ENCODE measurements at regions not wholly inside any gene's neighbourhood (a gene's known extent, or its start where the extent isn't known, plus 50 kb on each side); places are given as distances from the start of the nearest gene placed in this dataset.

- DNase-seq: no peak
- Histone ChIP-seq H3K36me3 (ENCODE audit: control insufficient read depth, insufficient read depth, low read length) (no peaks in the 10 kb centered on the region), H3K4me3 (ENCODE audit: low read depth, low read length) (no peak overlapping the region), H3K27me3 (ENCODE audit: control insufficient read depth, insufficient read depth, low read length) (peaks cover 5% of the 10 kb centered on the region), H3K27ac (ENCODE audit: insufficient read depth, low read length, poor library complexity, severe bottlenecking) (no peak overlapping the region), H3K4me1 (ENCODE audit: control insufficient read depth, insufficient read depth, low read length, poor library complexity, severe bottlenecking) (no peaks in the 10 kb centered on the region), H3K9me3 (ENCODE audit: control insufficient read depth in 2 of 2, low read length in 2 of 2) (no peaks in the 10 kb centered on the region)
- Mint-ChIP-seq H3K27me3 (peaks cover 15% of the 10 kb centered on the region), H3K27ac (no peak overlapping the region), H3K9me3 (no peaks in the 10 kb centered on the region), H3K4me1 (no peaks in the 10 kb centered on the region), H3K4me3 (no peak overlapping the region), H3K36me3 (peaks cover 3% of the 10 kb centered on the region)
- ATAC-seq (ENCODE audit: low read depth in 2 of 2): no peak
Measured at GRCh38 chr12:91319071-91319760, 136.6 kb upstream of the DCN start.

GRCh38 chr12:91317306-91317705 lies 134.7 kb upstream of the DCN start:
- H3K27me3 ChIP-seq (ENCODE audit: control insufficient read depth, insufficient read depth, low read length): peaks cover 5% of the 10 kb centered on the region
- peaks cover 3% of the 10 kb centered on the region for H3K36me3 Mint-ChIP-seq
- no peaks in the 10 kb centered on the region for H3K36me3 ChIP-seq (ENCODE audit: control insufficient read depth, insufficient read depth, low read length)
- peaks cover 15% of the 10 kb centered on the region for H3K27me3 Mint-ChIP-seq
- no peak overlapping the region for H3K4me3 Mint-ChIP-seq
- no peaks in the 10 kb centered on the region for H3K9me3 ChIP-seq (ENCODE audit: control insufficient read depth in 2 of 2, low read length in 2 of 2)
- ATAC-seq (ENCODE audit: low read depth in 2 of 2) (no peak), DNase-seq (no peak)
- no peak overlapping the region for H3K4me3 ChIP-seq (ENCODE audit: low read depth, low read length)
- no peaks in the 10 kb centered on the region for H3K4me1 Mint-ChIP-seq
- no peak overlapping the region for H3K27ac ChIP-seq (ENCODE audit: insufficient read depth, low read length, poor library complexity, severe bottlenecking)
- H3K4me1 ChIP-seq (ENCODE audit: control insufficient read depth, insufficient read depth, low read length, poor library complexity, severe bottlenecking): no peaks in the 10 kb centered on the region
- peaks cover 0 to 3% (median 0%) of the 10 kb centered on the region in 7 donors for H3K9me3 Mint-ChIP-seq
- no peak overlapping the region for H3K27ac Mint-ChIP-seq

- peaks cover 15% of the 10 kb centered on the region for H3K27me3 Mint-ChIP-seq
- no peak overlapping the region for H3K27ac Mint-ChIP-seq
- no peaks in the 10 kb centered on the region for H3K36me3 ChIP-seq (ENCODE audit: control insufficient read depth, insufficient read depth, low read length)
- no peaks in the 10 kb centered on the region for H3K4me1 ChIP-seq (ENCODE audit: control insufficient read depth, insufficient read depth, low read length, poor library complexity, severe bottlenecking)
- no peaks in the 10 kb centered on the region for H3K4me1 Mint-ChIP-seq
- no peak for ATAC-seq (ENCODE audit: low read depth in 2 of 2)
- H3K27ac ChIP-seq (ENCODE audit: insufficient read depth, low read length, poor library complexity, severe bottlenecking): no peak overlapping the region
- no peak overlapping the region for H3K4me3 Mint-ChIP-seq
- no peaks in the 10 kb centered on the region for H3K9me3 ChIP-seq (ENCODE audit: control insufficient read depth in 2 of 2, low read length in 2 of 2)
- H3K4me3 ChIP-seq (ENCODE audit: low read depth, low read length): no peak overlapping the region
- H3K27me3 ChIP-seq (ENCODE audit: control insufficient read depth, insufficient read depth, low read length): peaks cover 5% of the 10 kb centered on the region
- DNase-seq: no peak
- H3K36me3 Mint-ChIP-seq: peaks cover 3% of the 10 kb centered on the region
- H3K9me3 Mint-ChIP-seq: peaks cover 0 to 3% (median 0%) of the 10 kb centered on the region in 7 donors
Measured at GRCh38 chr12:91316907-91317269, 134.3 kb upstream of the DCN start.

GRCh38 chr12:91316161-91316906 lies 133.7 kb upstream of the DCN start:
- H3K27ac Mint-ChIP-seq: no peak overlapping the region
- DNase-seq: no peak

GRCh38 chr12:91311081-91311480 lies 128.5 kb upstream of the DCN start:
- peaks cover 0 to 11% (median 0%) of the 10 kb centered on the region in 7 donors for H3K9me3 Mint-ChIP-seq
- H3K27ac Mint-ChIP-seq: no peak overlapping the region
- no peak for ATAC-seq (ENCODE audit: low read depth in 2 of 2)
- H3K9me3 ChIP-seq (ENCODE audit: control insufficient read depth in 2 of 2, low read length in 2 of 2): no peaks in the 10 kb centered on the region
- H3K4me1 Mint-ChIP-seq: peaks cover 0 to 6% (median 0%) of the 10 kb centered on the region in 4 donors
- H3K4me1 ChIP-seq (ENCODE audit: control insufficient read depth, insufficient read depth, low read length, poor library complexity, severe bottlenecking): no peaks in the 10 kb centered on the region
- H3K36me3 Mint-ChIP-seq: peaks cover 3% of the 10 kb centered on the region
- no peak overlapping the region for H3K4me3 ChIP-seq (ENCODE audit: low read depth, low read length)
- no peak for DNase-seq
- H3K27me3 Mint-ChIP-seq: peaks cover 11% of the 10 kb centered on the region
- no peak overlapping the region for H3K27ac ChIP-seq (ENCODE audit: insufficient read depth, low read length, poor library complexity, severe bottlenecking)
- H3K4me3 Mint-ChIP-seq: no peak overlapping the region
- H3K27me3 ChIP-seq (ENCODE audit: control insufficient read depth, insufficient read depth, low read length): peaks cover under 1% of the 10 kb centered on the region
- H3K36me3 ChIP-seq (ENCODE audit: control insufficient read depth, insufficient read depth, low read length): no peaks in the 10 kb centered on the region

More at GRCh38 chr12:91316161-91316906, 133.7 kb upstream of the DCN start:
- Histone ChIP-seq H3K27me3 (ENCODE audit: control insufficient read depth, insufficient read depth, low read length) (peaks cover 5% of the 10 kb centered on the region), H3K36me3 (ENCODE audit: control insufficient read depth, insufficient read depth, low read length) (no peaks in the 10 kb centered on the region), H3K9me3 (ENCODE audit: control insufficient read depth in 2 of 2, low read length in 2 of 2) (no peaks in the 10 kb centered on the region), H3K4me3 (ENCODE audit: low read depth, low read length) (no peak overlapping the region), H3K4me1 (ENCODE audit: control insufficient read depth, insufficient read depth, low read length, poor library complexity, severe bottlenecking) (no peaks in the 10 kb centered on the region), H3K27ac (ENCODE audit: insufficient read depth, low read length, poor library complexity, severe bottlenecking) (no peak overlapping the region)
- Mint-ChIP-seq H3K36me3 (peaks cover 3% of the 10 kb centered on the region), H3K27me3 (peaks cover 15% of the 10 kb centered on the region), H3K4me3 (no peak overlapping the region), H3K9me3 (peaks cover 0 to 3% (median 0%) of the 10 kb centered on the region in 7 donors), H3K4me1 (no peaks in the 10 kb centered on the region)
- ATAC-seq (ENCODE audit: low read depth in 2 of 2): no peak

GRCh38 chr12:91309450-91309849 lies 126.8 kb upstream of the DCN start:
- Mint-ChIP-seq H3K27ac (no peak overlapping the region), H3K9me3 (peaks cover 0 to 11% (median 0%) of the 10 kb centered on the region in 7 donors), H3K4me3 (no peak overlapping the region), H3K27me3 (peaks cover 2% of the 10 kb centered on the region), H3K4me1 (peaks cover 0 to 6% (median 0%) of the 10 kb centered on the region in 4 donors), H3K36me3 (peaks cover under 1% of the 10 kb centered on the region)
- H3K27me3 ChIP-seq (ENCODE audit: control insufficient read depth, insufficient read depth, low read length): no peaks in the 10 kb centered on the region
- H3K9me3 ChIP-seq (ENCODE audit: control insufficient read depth in 2 of 2, low read length in 2 of 2): no peaks in the 10 kb centered on the region
- H3K27ac ChIP-seq (ENCODE audit: insufficient read depth, low read length, poor library complexity, severe bottlenecking): no peak overlapping the region
- no peaks in the 10 kb centered on the region for H3K36me3 ChIP-seq (ENCODE audit: control insufficient read depth, insufficient read depth, low read length)
- H3K4me3 ChIP-seq (ENCODE audit: low read depth, low read length): no peak overlapping the region
- no peak for DNase-seq
- no peaks in the 10 kb centered on the region for H3K4me1 ChIP-seq (ENCODE audit: control insufficient read depth, insufficient read depth, low read length, poor library complexity, severe bottlenecking)
- ATAC-seq (ENCODE audit: low read depth in 2 of 2): no peak

GRCh38 chr12:91307957-91308670 lies 125.5 kb upstream of the DCN start:
- peaks cover 0 to 11% (median 0%) of the 10 kb centered on the region in 7 donors for H3K9me3 Mint-ChIP-seq
- H3K27me3 Mint-ChIP-seq: no peaks in the 10 kb centered on the region
- H3K4me3 Mint-ChIP-seq: no peak overlapping the region
- no peaks in the 10 kb centered on the region for H3K36me3 Mint-ChIP-seq
- no peaks in the 10 kb centered on the region for H3K27me3 ChIP-seq (ENCODE audit: control insufficient read depth, insufficient read depth, low read length)
- no peak overlapping the region for H3K27ac Mint-ChIP-seq
- no peak overlapping the region for H3K4me3 ChIP-seq (ENCODE audit: low read depth, low read length)
- no peak overlapping the region for H3K27ac ChIP-seq (ENCODE audit: insufficient read depth, low read length, poor library complexity, severe bottlenecking)
- H3K4me1 ChIP-seq (ENCODE audit: control insufficient read depth, insufficient read depth, low read length, poor library complexity, severe bottlenecking): no peaks in the 10 kb centered on the region
- ATAC-seq (ENCODE audit: low read depth in 2 of 2) (no peak), DNase-seq (no peak)
- H3K4me1 Mint-ChIP-seq: peaks cover 0 to 6% (median 0%) of the 10 kb centered on the region in 4 donors
- no peaks in the 10 kb centered on the region for H3K36me3 ChIP-seq (ENCODE audit: control insufficient read depth, insufficient read depth, low read length)
- H3K9me3 ChIP-seq (ENCODE audit: control insufficient read depth in 2 of 2, low read length in 2 of 2): no peaks in the 10 kb centered on the region
